ENCODE measurements at regions not wholly inside any gene's neighbourhood (a gene's known extent, or its start where the extent isn't known, plus 50 kb on each side); places are given as distances from the start of the nearest gene placed in this dataset.
"Not testable (repeated sequence)": the region's sequence is repeated elsewhere in the genome, so short reads cannot be mapped to it uniquely, and the experiment has no call there.

DNA sequence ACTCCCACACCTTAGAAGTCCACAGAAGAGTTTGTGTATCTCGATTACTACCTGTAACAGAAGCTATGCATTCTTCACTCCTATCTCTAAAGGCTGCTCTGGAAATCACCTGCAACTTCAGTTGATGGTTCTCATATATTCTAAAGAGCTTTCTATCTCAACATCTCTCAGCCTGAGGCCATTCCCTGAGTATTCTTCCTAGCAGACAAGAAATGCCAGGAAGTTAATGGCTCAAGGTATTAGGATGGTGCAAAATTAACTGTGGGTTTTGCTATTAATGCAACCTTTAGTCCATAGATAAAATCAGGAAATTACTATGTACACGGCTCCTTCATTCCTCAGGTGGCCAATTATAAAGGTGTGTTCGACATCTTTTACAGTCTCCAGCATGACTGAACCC, 290.1 kb downstream of the ZNF716 start:
- H3K4me1 ChIP-seq; ATAC-seq; H3K4me3 ChIP-seq; DNase-seq; H3K27ac ChIP-seq; FAIRE-seq; H3K9me3 ChIP-seq; H3K36me3 ChIP-seq; intact Hi-C loops (cut with DNase I); H3K27me3 ChIP-seq: not testable (repeated sequence)
- 26 to 29% methylated on average over 3 of the region's 3 CpGs for WGBS, 2 donors

DNA sequence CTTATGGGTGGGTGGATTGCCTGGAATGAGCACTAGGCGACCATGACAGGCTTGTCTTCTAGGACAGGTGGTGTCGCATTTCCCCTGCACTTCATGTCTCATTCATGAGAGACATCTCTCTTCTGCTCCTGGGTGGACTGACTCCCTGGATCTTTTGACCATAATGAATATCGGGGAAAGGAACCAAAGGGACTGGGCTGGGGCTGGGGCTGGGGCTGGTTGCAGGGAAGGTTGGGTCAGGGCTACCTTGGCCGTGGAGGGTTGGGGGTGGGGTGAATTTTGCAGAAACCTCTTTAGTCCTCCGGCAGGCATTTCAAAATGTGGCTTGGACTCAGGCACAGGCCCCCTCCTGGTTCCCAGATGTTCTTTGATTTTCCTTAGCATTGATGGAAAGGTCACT, 319.2 kb downstream of the ZNF716 start:
- intact Hi-C loops (cut with DNase I), result no loop called here
- WGBS, 2 donors, result 63 to 74% methylated on average over 5 of the region's 5 CpGs
- Histone ChIP-seq H3K27me3 (no peaks in the 10 kb centered on the region), H3K9me3 (no peaks in the 10 kb centered on the region), H3K4me1 (no peaks in the 10 kb centered on the region), H3K36me3 (no peaks in the 10 kb centered on the region), H3K4me3 (no peak overlapping the region), H3K27ac (no peak overlapping the region)
- no peak for DNase-seq
- no peak for ATAC-seq
- TF ChIP-seq, protein P1, sequence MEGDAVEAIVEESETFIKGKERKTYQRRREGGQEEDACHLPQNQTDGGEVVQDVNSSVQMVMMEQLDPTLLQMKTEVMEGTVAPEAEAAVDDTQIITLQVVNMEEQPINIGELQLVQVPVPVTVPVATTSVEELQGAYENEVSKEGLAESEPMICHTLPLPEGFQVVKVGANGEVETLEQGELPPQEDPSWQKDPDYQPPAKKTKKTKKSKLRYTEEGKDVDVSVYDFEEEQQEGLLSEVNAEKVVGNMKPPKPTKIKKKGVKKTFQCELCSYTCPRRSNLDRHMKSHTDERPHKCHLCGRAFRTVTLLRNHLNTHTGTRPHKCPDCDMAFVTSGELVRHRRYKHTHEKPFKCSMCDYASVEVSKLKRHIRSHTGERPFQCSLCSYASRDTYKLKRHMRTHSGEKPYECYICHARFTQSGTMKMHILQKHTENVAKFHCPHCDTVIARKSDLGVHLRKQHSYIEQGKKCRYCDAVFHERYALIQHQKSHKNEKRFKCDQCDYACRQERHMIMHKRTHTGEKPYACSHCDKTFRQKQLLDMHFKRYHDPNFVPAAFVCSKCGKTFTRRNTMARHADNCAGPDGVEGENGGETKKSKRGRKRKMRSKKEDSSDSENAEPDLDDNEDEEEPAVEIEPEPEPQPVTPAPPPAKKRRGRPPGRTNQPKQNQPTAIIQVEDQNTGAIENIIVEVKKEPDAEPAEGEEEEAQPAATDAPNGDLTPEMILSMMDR (IDR thresholded peaks at IDR 0.05), result no peak
- FAIRE-seq, result no peak

GRCh38 chr7:57769958-57770357, 320.0 kb downstream of the ZNF716 start:
- Histone ChIP-seq H3K9me3 (no peaks in the 10 kb centered on the region), H3K4me1 (no peaks in the 10 kb centered on the region), H3K27ac (no peak overlapping the region), H3K36me3 (no peaks in the 10 kb centered on the region), H3K27me3 (no peaks in the 10 kb centered on the region), H3K4me3 (no peak overlapping the region)
- 56 to 68% methylated on average over 24 of the region's 24 CpGs for WGBS, 2 donors
- ATAC-seq, result no peak
- TF ChIP-seq, protein P1 (IDR thresholded peaks at IDR 0.05), result no peak
- no peak for FAIRE-seq
- DNase-seq, result peak in 1 of 6 donors; percentile 48
- intact Hi-C loops (cut with DNase I), result no loop called here

DNA sequence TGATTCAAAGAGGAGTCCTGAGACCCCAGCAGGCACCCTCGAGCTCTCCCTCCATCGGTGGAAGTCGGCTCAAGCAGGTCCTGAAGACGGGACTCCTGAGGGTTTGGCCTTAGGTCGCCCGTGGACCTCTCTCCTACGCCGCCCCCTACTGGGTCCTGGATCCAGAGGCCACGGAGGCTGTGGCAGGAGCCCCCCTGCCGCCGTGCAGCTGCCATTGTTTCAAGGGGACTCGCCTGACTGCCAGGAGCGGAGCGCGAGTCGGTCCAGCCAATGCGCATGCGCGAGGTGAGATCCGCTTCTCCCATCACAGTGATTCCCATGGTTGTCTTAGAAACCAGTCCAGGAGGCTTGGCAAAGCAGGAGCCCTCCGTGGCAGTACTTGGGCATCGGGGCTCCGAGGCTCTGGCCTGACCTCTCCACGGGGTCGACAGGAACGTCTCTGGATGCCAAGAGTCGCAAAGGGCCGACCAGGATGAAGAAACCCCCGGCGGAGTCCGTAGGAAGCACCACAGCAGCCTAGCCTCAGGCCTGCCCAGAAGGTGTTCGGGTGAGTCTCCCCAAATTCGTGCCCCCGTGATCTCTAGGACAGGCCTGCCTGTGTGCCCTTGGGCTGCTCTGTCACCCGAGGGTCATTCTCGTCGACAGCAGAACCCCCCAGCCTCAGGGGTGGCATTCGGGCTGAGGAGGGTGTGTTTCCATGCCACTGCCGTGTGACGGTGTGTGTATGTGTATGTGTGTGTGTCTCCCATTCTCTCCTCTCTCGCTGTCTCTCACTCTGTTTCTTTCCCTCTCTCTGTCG, 322.3 kb downstream of the ZNF716 start:
- FAIRE-seq (no peak), ATAC-seq (no peak), DNase-seq (peak in 1 of 6 donors; percentile 46)
- Histone ChIP-seq H3K4me3 (no peak overlapping the region), H3K27ac (no peak overlapping the region), H3K36me3 (no peaks in the 10 kb centered on the region), H3K9me3 (no peaks in the 10 kb centered on the region), H3K27me3 (no peaks in the 10 kb centered on the region), H3K4me1 (no peaks in the 10 kb centered on the region)
- intact Hi-C loops (cut with DNase I), result no loop called here
- TF ChIP-seq, protein P1 (IDR thresholded peaks at IDR 0.05), result no peak
- WGBS, 2 donors, result 71% methylated on average over 42 of the region's 42 CpGs

DNA sequence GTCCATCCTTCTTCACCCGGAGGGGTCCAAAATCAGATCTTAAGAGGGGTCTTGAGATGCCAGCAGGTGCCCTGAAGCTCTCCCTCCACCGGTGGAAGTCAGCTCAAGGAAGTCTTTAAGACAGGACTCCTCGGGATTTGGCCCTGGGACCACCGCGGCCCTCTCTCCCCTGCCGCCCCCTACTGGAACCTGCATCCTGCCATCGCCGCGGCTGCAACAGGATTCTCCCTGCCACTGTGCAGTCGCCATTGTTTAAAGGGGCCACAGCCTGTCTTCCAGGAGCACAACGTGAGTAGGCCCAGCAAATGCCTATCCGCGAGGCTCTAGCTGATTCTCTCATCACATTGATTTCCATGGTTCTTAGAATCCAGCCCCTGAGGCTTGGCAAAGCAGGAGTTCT, 324.3 kb downstream of the ZNF716 start:
- intact Hi-C loops (cut with DNase I), result no loop called here
- H3K27me3 ChIP-seq, result no peaks in the 10 kb centered on the region
- no peak overlapping the region for H3K27ac ChIP-seq
- TF ChIP-seq, protein P1 (IDR thresholded peaks at IDR 0.05), result no peak
- peak in 1 of 6 donors; percentile 50 for DNase-seq
- no peaks in the 10 kb centered on the region for H3K9me3 ChIP-seq
- no peaks in the 10 kb centered on the region for H3K4me1 ChIP-seq
- no peaks in the 10 kb centered on the region for H3K36me3 ChIP-seq
- 75 to 84% methylated on average over 13 of the region's 13 CpGs for WGBS, 2 donors
- no peak for ATAC-seq
- H3K4me3 ChIP-seq, result no peak overlapping the region
- no peak for FAIRE-seq
